NCI-H345 treated with DMSO at 0.1 percent for 48 hours (cell line): ENCODE measurements at regions not wholly inside any gene's neighbourhood (a gene's known extent, or its start where the extent isn't known, plus 50 kb on each side); places are given as distances from the start of the nearest gene placed in this dataset.
"Not testable (repeated sequence)": the region's sequence is repeated elsewhere in the genome, so short reads cannot be mapped to it uniquely, and the experiment has no call there.

ENCODE experiments used
- DNase-seq: peaks from one replicate; lab custom pipeline; 2025; ENCODE audit not compliant: unreplicated experiment; lab: John Stamatoyannopoulos, UW

GRCh38 chr10:118423800-118424442 is 81.8 kb upstream of the FAM204A start:
- DNase-seq, result peak; percentile 55

DNA sequence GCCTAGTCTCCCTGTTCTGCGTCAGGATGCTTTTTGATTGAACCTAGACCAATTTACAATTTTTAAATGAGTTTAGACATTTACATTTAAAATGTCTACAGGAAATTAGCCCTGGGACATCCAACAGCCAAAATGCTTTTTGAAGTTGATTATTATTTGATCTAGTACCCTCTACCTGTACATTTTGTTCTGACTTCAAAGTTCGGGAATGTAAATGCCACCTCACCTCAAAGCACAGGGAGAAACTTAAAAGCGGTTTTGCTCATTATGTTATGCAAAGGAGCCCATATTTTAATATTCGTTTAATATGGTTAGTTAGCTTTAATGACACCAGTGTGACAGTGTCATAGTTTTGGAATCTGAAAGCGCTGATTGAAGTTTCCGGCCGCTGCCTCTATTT is 80.1 kb upstream of the FAM204A start:
- DNase-seq, result no peak

- not testable (repeated sequence) for DNase-seq
These were observed 77.9 kb upstream of the FAM204A start for GRCh38 chr10:118420049-118420448.

DNA sequence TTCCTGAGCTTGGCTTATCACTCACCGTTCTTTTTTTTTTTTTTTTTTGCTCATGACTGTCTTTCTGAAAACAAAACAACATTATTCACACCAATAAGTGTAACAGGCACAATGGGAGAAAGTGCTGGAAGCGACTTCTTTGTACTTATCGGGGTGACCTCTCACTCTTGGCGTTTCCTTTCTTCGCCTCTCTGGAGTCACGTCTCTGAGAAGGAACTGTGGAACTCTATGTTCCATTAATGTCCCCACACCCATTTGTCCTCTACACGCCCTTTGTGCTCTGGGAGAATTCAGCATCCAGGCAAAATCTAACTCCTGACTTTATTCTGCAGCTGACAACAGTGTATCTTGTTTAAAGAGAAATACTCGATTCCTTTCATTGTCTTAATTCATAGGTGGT is 70.8 kb upstream of the FAM204A start:
- DNase-seq, result no peak

DNA sequence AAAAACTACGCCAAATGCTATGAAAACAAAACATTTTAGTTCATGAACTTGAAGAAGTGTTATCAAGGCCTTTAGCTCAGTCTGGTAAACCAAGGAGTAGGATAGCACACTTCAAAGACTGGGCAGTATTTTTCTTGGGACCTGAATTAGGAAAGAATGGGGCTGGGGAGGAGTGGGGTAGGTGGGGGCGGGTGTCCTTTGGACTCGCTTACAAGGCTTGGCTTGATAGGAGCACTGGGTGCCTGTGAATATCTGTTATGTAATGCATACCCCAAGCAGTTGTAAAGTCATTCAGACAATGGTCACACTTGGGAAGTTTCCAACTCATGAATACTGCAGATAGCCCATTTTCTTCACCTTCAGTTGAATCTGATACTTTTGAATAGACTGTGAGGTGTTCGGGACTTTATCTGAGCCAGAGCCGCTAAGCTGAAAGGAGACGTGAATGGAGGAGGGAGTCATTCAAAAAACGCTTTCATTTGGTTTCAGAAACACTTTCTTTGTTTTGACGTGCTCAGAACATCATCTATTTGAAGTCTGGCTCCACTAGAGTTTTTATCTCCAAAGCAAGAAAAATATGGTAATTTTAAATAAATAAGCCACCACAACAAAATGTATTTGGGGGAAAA is 70.1 kb upstream of the FAM204A start:
- DNase-seq, result no peak

GRCh38 chr10:118409295-118409694 is 67.2 kb upstream of the FAM204A start:
- no peak for DNase-seq

DNA sequence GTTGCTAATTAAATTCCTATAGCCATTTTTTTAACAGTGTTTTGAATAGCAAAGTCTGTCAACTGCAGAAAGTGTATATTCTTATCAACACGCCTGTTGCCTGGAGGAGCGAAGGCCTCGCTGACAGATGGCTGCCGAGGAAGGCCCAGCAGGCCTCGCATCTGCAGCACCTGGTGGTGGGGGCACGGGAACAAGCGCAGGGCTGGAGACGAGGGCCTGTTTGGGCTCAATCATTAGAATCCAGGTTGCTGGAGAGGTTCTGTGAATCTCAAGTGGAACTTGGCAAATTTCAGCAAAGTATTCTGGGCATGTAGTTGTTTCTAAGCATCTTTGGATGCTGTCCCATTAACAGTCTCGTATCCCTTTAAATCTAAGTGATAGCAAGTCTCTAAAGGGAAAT is 66.1 kb upstream of the FAM204A start:
- DNase-seq, result no peak

DNA sequence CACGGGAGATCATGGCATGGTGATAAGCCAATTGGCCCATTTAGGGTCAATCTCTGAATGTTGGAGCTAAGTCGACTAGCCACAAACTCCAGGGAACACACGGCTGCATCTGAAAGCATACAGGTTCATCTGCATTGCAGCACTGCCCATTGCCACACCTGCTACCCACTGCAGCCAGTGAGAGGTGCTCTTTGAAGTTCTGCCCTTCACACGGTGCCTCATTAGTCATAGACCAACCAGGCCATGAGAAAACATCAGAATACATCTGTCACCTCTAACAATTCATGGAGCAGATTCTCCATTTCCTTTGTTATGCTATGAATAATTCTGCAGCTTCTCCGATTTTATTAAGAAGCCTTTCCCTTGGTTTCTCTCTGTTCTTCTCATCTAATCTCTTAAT is 65.7 kb upstream of the FAM204A start:
- no peak for DNase-seq

GRCh38 chr10:118407026-118407425 is 64.9 kb upstream of the FAM204A start:
- no peak for DNase-seq

DNA sequence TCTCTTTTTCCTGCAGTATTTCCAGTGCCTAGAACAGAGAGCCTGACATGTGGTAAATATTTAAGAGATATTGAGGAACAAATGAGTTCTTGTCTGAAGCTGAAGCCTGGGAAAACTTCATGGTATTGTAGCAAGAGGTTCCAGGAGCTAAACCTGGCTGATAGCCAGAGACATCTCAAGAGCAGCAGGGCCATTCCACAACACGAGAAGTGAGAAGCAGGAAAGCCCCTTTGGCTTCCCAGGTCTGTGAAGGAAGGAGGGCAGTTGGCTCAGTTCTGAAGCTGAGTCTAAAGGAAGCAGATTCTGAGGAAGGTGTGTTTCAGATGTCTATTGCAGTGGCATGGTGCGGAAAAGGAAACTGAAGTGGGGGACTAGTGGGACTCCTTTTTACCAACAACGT is 63.8 kb upstream of the FAM204A start:
- DNase-seq, result no peak

GRCh38 chr10:118403967-118404366 is 61.8 kb upstream of the FAM204A start:
- no peak for DNase-seq

GRCh38 chr10:118401708-118402193 is 59.6 kb upstream of the FAM204A start:
- no peak for DNase-seq

DNA sequence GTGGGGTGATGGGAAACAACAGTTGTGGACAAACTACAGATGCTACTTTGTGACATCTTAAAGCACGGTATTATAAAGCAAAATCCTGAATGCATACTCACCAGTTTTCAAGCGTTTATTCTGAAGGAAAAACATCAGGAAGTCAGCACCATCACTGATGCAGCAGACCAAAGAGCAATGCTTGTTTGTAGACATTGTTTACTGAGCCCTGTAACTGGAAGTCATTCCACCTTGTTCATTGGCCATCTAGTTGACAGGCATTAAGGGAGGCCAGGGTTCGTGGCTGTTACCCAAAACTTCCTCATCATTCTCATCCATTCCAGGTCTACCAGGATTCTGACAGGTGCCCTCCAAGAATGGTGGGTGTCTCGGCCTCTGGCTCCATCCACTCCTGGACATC is 55.3 kb upstream of the FAM204A start:
- no peak for DNase-seq

DNA sequence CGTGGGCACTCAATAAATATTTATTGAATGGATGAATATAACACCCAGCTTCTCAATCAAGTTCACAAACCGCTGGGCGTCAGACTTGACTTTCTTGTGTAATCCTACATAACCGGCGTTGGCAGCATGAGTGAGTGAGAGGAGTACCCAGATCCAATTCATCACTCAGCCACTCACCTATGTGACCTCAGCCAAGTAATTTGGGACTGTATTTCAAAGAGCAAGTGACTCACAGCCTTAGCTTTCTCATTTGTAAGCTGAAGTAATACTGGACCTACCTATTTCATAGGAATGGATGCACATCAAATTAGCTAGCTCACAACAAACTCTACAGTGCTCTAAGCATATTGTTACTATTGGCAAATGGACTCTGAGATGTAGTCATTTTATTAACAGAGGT is 53.8 kb upstream of the FAM204A start:
- no peak for DNase-seq

GRCh38 chr10:118394301-118395200 is 52.4 kb upstream of the FAM204A start:
- no peak for DNase-seq

- no peak for DNase-seq
These were observed 50.6 kb upstream of the FAM204A start for GRCh38 chr10:118392761-118393160.
